Keratinocyte (primary cell): ENCODE measurements at regions not wholly inside any gene's neighbourhood (a gene's known extent, or its start where the extent isn't known, plus 50 kb on each side); places are given as distances from the start of the nearest gene placed in this dataset.

Experiments
- DNase-seq: peaks from one replicate; pipeline ENCODE4 v3.0.0-alpha.2; 2011; ENCODE audit warnings: low read depth, missing footprints, low spot score
- FAIRE-seq: peaks from 2 replicates; lab custom pipeline; 2011; peaks lifted over from hg19 to GRCh38; lab: Jason Lieb, UNC
- H2AFZ ChIP-seq: 2 replicates; pipeline ENCODE4 v1.6.0; 2012; ENCODE audit warnings: low read length, control low read depth, inconsistent platforms; ENCODE audit not compliant: control insufficient read depth
- H3K27ac ChIP-seq: 2 replicates; pipeline ENCODE4 v1.5.1; 2011; ENCODE audit warnings: low read length; ENCODE audit not compliant: control insufficient read depth, insufficient read depth
- H3K27me3 ChIP-seq: 3 replicates; pipeline ENCODE4 v1.6.0; 2011; ENCODE audit warnings: low read length; ENCODE audit not compliant: control insufficient read depth, insufficient read depth; ENCODE audit errors: extremely low read depth
- H3K36me3 ChIP-seq, 2 experiments: 2 replicates in 1 of 2; 3 replicates in 1 of 2; pipeline ENCODE4 v1.5.1; 2011; ENCODE audit warnings: low read length in 2 of 2, mild to moderate bottlenecking in 1 of 2; ENCODE audit not compliant: control insufficient read depth in 2 of 2, insufficient read depth in 2 of 2; ENCODE audit errors: extremely low read depth in 1 of 2
- H3K4me1 ChIP-seq: 3 replicates; pipeline ENCODE4 v1.5.1; 2011; ENCODE audit warnings: low read length; ENCODE audit not compliant: control insufficient read depth, insufficient read depth; ENCODE audit errors: extremely low read depth
- H3K4me2 ChIP-seq: 3 replicates; pipeline ENCODE4 v1.6.0; 2011; ENCODE audit warnings: low read depth, low read length; ENCODE audit not compliant: control insufficient read depth, insufficient read depth; ENCODE audit errors: extremely low read depth
- H3K4me3 ChIP-seq, 3 experiments: fragments of 200-600 bp in 1 of 3; sonication (generic) in 1 of 3; 2 replicates in 2 of 3; 3 replicates in 1 of 3; pipeline ENCODE4 v1.5.1; 2011 to 2016; ENCODE audit warnings: low read length in 3 of 3, mild to moderate bottlenecking in 3 of 3, control low read depth in 2 of 3, inconsistent platforms in 1 of 3, low read depth in 1 of 3, mixed read lengths in 1 of 3, mixed run types in 1 of 3, moderate library complexity in 1 of 3; ENCODE audit not compliant: control insufficient read depth in 2 of 3, insufficient read depth in 2 of 3; ENCODE audit errors: extremely low read depth in 1 of 3
- H3K79me2 ChIP-seq: 2 replicates; pipeline ENCODE4 v1.6.0; 2012; ENCODE audit warnings: low read length; ENCODE audit not compliant: control insufficient read depth, insufficient read depth
- H3K9ac ChIP-seq: 3 replicates; pipeline ENCODE4 v1.6.0; 2011; ENCODE audit warnings: low read length; ENCODE audit not compliant: control insufficient read depth, insufficient read depth; ENCODE audit errors: extremely low read depth
- H3K9me1 ChIP-seq: 3 replicates; pipeline ENCODE4 v1.6.0; 2011; ENCODE audit warnings: low read length; ENCODE audit not compliant: control insufficient read depth, insufficient read depth; ENCODE audit errors: extremely low read depth
- H3K9me3 ChIP-seq: 2 replicates; pipeline ENCODE4 v1.5.1; 2012; ENCODE audit warnings: low read depth, low read length; ENCODE audit not compliant: control insufficient read depth
- H4K20me1 ChIP-seq: 3 replicates; pipeline ENCODE4 v1.6.0; 2011; ENCODE audit warnings: low read length; ENCODE audit not compliant: control insufficient read depth, insufficient read depth; ENCODE audit errors: extremely low read depth
- EZH2 ChIP-seq: IDR thresholded peaks from one replicate; pipeline ENCODE4 v1.6.1; 2012; ENCODE audit warnings: inconsistent platforms, mild to moderate bottlenecking, low read length, moderate library complexity
- dilution Hi-C: fragments of 300-500 bp; cut with MboI; formaldehyde crosslinking; loops from one replicate; pipeline ENCODE4 v1.7.0; 2020; ENCODE audit warnings: low sequenced_read_pairs; ENCODE audit not compliant: extremely low pct_ligation_motif_present
- TF ChIP-seq, protein P1 (sequence below), 3 experiments: IDR thresholded peaks in 1 of 3; conservative IDR thresholded peaks in 1 of 3; optimal IDR thresholded peaks in 1 of 3; 2 replicates in 2 of 3; 3 replicates in 1 of 3; pipeline versions ENCODE3 to v1.5.1; 2011; ENCODE audit warnings: low read length in 3 of 3, mild to moderate bottlenecking in 3 of 3, moderate library complexity in 2 of 3, control low read depth in 1 of 3, inconsistent platforms in 1 of 3; ENCODE audit not compliant: insufficient read depth in 2 of 3; ENCODE audit errors: extremely low read depth in 1 of 3

DNA sequence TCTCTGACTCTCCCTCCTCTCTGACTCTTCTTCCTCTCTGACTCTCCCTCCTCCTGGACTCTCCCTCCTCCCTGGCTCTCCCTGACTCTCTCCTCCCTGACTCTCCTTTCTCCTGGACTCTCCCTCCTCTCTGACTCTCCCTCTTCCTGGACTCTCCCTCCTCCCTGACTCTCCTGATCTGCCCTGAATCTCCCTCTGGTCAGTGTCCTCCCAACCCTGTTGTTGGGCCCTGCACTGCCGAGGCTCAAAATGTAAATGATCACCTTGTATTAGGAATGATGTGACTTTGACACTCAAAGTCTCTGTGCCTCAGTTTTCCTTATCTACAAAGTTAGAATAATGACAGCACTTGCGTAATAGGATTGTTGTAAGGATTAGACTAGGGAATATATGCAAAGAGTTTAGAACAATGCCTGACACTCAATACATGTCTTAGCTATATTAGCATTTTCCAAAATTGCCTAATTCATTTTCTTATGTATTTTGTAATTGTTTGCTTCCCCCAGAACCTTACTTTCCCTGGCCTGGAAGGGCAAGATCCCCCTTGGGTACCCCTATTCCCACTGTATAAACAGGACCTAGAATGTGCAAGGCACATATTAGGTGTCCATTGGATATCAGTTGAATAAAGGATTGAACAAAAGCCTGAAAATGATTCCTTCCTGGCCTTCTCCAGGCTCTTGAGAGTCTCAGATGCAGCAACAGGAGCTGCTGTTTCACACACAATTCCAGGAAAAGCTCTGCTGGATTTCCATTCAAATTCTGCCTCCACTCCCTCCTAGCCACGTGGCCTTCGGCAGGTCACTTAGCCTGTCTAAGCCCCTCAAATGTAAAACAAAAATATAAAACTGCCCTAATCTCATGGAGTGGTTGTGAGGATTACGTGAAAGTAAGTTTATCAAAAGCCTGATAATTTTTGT lies 170.1 kb downstream of the INHBB start:
- Histone ChIP-seq H3K9ac (no peak overlapping the region), H3K4me2 (no peak overlapping the region), H3K4me1 (no peaks in the 10 kb centered on the region), H3K27me3 (peaks cover 19% of the 10 kb centered on the region), H3K27ac (no peak overlapping the region), H3K36me3 (no peaks in the 10 kb centered on the region), H2AFZ (no peak overlapping the region), H3K9me1 (no peaks in the 10 kb centered on the region), H3K4me3 (no peak overlapping the region), H4K20me1 (no peaks in the 10 kb centered on the region), H3K79me2 (no peaks in the 10 kb centered on the region), H3K9me3 (no peaks in the 10 kb centered on the region)
- FAIRE-seq (no peak), DNase-seq (no peak)
- TF ChIP-seq EZH2 = no peak
- TF ChIP-seq, protein P1, sequence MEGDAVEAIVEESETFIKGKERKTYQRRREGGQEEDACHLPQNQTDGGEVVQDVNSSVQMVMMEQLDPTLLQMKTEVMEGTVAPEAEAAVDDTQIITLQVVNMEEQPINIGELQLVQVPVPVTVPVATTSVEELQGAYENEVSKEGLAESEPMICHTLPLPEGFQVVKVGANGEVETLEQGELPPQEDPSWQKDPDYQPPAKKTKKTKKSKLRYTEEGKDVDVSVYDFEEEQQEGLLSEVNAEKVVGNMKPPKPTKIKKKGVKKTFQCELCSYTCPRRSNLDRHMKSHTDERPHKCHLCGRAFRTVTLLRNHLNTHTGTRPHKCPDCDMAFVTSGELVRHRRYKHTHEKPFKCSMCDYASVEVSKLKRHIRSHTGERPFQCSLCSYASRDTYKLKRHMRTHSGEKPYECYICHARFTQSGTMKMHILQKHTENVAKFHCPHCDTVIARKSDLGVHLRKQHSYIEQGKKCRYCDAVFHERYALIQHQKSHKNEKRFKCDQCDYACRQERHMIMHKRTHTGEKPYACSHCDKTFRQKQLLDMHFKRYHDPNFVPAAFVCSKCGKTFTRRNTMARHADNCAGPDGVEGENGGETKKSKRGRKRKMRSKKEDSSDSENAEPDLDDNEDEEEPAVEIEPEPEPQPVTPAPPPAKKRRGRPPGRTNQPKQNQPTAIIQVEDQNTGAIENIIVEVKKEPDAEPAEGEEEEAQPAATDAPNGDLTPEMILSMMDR (optimal IDR thresholded peaks at IDR 0.05 in 1 of 3, IDR thresholded peaks at IDR 0.05 in 1 of 3, conservative IDR thresholded peaks at IDR 0.05 in 1 of 3; ENCODE audit: extremely low read depth in 1 of 3, insufficient read depth in 2 of 3, low read length in 3 of 3) = no peak
- dilution Hi-C loops = no loop called here

GRCh38 chr2:120516679-120517314 lies 170.9 kb downstream of the INHBB start:
- H3K27me3 ChIP-seq = peaks cover 15% of the 10 kb centered on the region
- FAIRE-seq = no peak
- dilution Hi-C loops = no loop called here

More at GRCh38 chr2:120516679-120517314, 170.9 kb downstream of the INHBB start:
- no peak for DNase-seq
- no peaks in the 10 kb centered on the region for H3K9me1 ChIP-seq
- no peaks in the 10 kb centered on the region for H3K79me2 ChIP-seq
- no peak overlapping the region for H3K4me3 ChIP-seq
- no peaks in the 10 kb centered on the region for H3K9me3 ChIP-seq
- no peaks in the 10 kb centered on the region for H4K20me1 ChIP-seq
- no peak overlapping the region for H3K9ac ChIP-seq
- H3K36me3 ChIP-seq = no peaks in the 10 kb centered on the region
- no peaks in the 10 kb centered on the region for H3K4me1 ChIP-seq
- no peak for TF ChIP-seq EZH2
- TF ChIP-seq, protein P1 (optimal IDR thresholded peaks at IDR 0.05 in 1 of 3, IDR thresholded peaks at IDR 0.05 in 1 of 3, conservative IDR thresholded peaks at IDR 0.05 in 1 of 3; ENCODE audit: extremely low read depth in 1 of 3, insufficient read depth in 2 of 3, low read length in 3 of 3) = no peak
- H2AFZ ChIP-seq = no peak overlapping the region
- no peak overlapping the region for H3K27ac ChIP-seq
- no peak overlapping the region for H3K4me2 ChIP-seq
